Panc1 (cell line): ENCODE measurements at regions not wholly inside any gene's neighbourhood (a gene's known extent, or its start where the extent isn't known, plus 50 kb on each side); places are given as distances from the start of the nearest gene placed in this dataset.
"Not testable (repeated sequence)": the region's sequence is repeated elsewhere in the genome, so short reads cannot be mapped to it uniquely, and the experiment has no call there.

Experiments
- ATAC-seq: fragments of 200-7000 bp; cut with Tn5 transposase; 2 replicates; pipeline ENCODE4 v1.9.1; 2020; ENCODE audit warnings: mild to moderate bottlenecking, moderate library complexity
- BruUV-seq: library from RNA; stranded (reverse); fragments of 400-500 nt; replicated peaks from 2 replicates; lab custom pipeline; 2021; lab: Mats Ljungman, UMichigan
- CTCF ChIA-PET: fragments of 300-600 bp; sonication (Branson Sonifier 250); formaldehyde crosslinking; loops from one replicate; lab custom pipeline; 2022; ENCODE audit warnings: antibody characterized with exemption; lab: Charles Lee
- POLR2A ChIA-PET: fragments of 300-600 bp; sonication (Branson Sonifier 250); formaldehyde crosslinking; loops from one replicate; lab custom pipeline; 2022; ENCODE audit warnings: antibody characterized with exemption; lab: Charles Lee
- DNase-seq: peaks from one replicate; pipeline ENCODE4 v3.0.0-alpha.2; 2010; ENCODE audit warnings: low read depth, low spot score
- H3K27ac ChIP-seq: 2 replicates; pipeline ENCODE4 v1.5.1; 2011; ENCODE audit warnings: mild to moderate bottlenecking, low read length, inconsistent platforms
- H3K27me3 ChIP-seq: fragments of 200-500 bp; sonication (Bioruptor generic); 2 replicates; pipeline ENCODE4 v1.6.0; 2014; ENCODE audit warnings: low read length, inconsistent platforms; ENCODE audit not compliant: control insufficient read depth, insufficient read depth
- H3K36me3 ChIP-seq: fragments of 200-500 bp; sonication (Bioruptor generic); 2 replicates; pipeline ENCODE4 v1.5.1; 2014; ENCODE audit warnings: inconsistent platforms, mild to moderate bottlenecking, low read length, moderate library complexity; ENCODE audit not compliant: control insufficient read depth, insufficient read depth
- H3K4me1 ChIP-seq: 2 replicates; pipeline ENCODE4 v1.5.1; 2011; ENCODE audit warnings: inconsistent platforms, mild to moderate bottlenecking, low read length, moderate library complexity; ENCODE audit not compliant: control insufficient read depth, insufficient read depth
- H3K4me3 ChIP-seq, 2 experiments: 2 replicates each; pipeline ENCODE4 v1.5.1; 2011 to 2012; ENCODE audit warnings: low read depth in 2 of 2, low read length in 2 of 2, mild to moderate bottlenecking in 2 of 2, inconsistent platforms in 1 of 2, moderate library complexity in 1 of 2
- H3K9me3 ChIP-seq: fragments of 200-500 bp; sonication (Bioruptor generic); 2 replicates; pipeline ENCODE4 v1.5.1; 2014; ENCODE audit warnings: low read depth, mild to moderate bottlenecking, inconsistent platforms, low read length, moderate library complexity; ENCODE audit not compliant: control insufficient read depth, insufficient read depth
- CTCF ChIP-seq: fragments of 450-650 bp; IDR thresholded peaks from 2 replicates; pipeline ENCODE4 v1.5.1; 2017; ENCODE audit warnings: mild to moderate bottlenecking
- POLR2AphosphoS5 ChIP-seq: IDR thresholded peaks from 2 replicates; pipeline ENCODE4 v1.6.1; 2012; ENCODE audit warnings: mild to moderate bottlenecking, low read depth, low read length, moderate library complexity
- REST ChIP-seq, 2 experiments: IDR thresholded peaks; 2 replicates each; pipeline ENCODE4 v1.6.1; 2011 to 2012; ENCODE audit warnings: low read depth in 2 of 2, control low read depth in 1 of 2, low read length in 1 of 2, mild to moderate bottlenecking in 1 of 2, moderate library complexity in 1 of 2; ENCODE audit not compliant: insufficient read depth in 1 of 2
- SIN3A ChIP-seq: IDR thresholded peaks from 2 replicates; pipeline ENCODE4 v1.6.1; 2012; ENCODE audit warnings: low read depth, mild to moderate bottlenecking, low read length, moderate library complexity, borderline replicate concordance; ENCODE audit not compliant: insufficient read depth
- TCF7L2 ChIP-seq: IDR thresholded peaks from 2 replicates; pipeline ENCODE4 v1.6.1; 2011; ENCODE audit warnings: mild to moderate bottlenecking, low read depth, low read length, inconsistent platforms
- in situ Hi-C: cut with HindIII; loops from 2 replicates; pipeline ENCODE4 v1.10.0; 2016; ENCODE audit warnings: low sequenced_read_pairs, low pct_unique_long_range_greater_than_20kb
- intact Hi-C: fragments of 100-400 bp; cut with micrococcal nuclease; formaldehyde crosslinking; loops from one replicate; pipeline ENCODE4 v1.10.0; 2022; ENCODE audit not compliant: unreplicated experiment

GRCh38 chr7:109596948-109597347 lies 1027.3 kb downstream of the DNAJB9 start:
- in situ Hi-C loops, POLR2A ChIA-PET, H3K4me1 ChIP-seq, H3K4me3 ChIP-seq, H3K36me3 ChIP-seq, H3K27ac ChIP-seq, ATAC-seq, CTCF ChIA-PET, BruUV-seq, DNase-seq, intact Hi-C loops, H3K9me3 ChIP-seq, H3K27me3 ChIP-seq: not testable (repeated sequence)

- Histone ChIP-seq H3K36me3 (no peaks in the 10 kb centered on the region), H3K27ac (no peak overlapping the region), H3K4me1 (no peaks in the 10 kb centered on the region), H3K9me3 (no peaks in the 10 kb centered on the region), H3K27me3 (no peaks in the 10 kb centered on the region), H3K4me3 (no peak overlapping the region)
- DNase-seq = no peak
- BruUV-seq = no TSS peak
- no peak for ATAC-seq
- TF ChIP-seq REST (IDR thresholded peaks at IDR 0.05; ENCODE audit: insufficient read depth in 1 of 2, low read depth in 2 of 2, low read length in 1 of 2) (no peak), POLR2AphosphoS5 (no peak), SIN3A (no peak), CTCF (no peak), TCF7L2 (no peak)
- ChIA-PET POLR2A (no interaction called here), CTCF (no interaction called here)
- in situ Hi-C loops = no loop called here
- intact Hi-C loops = no loop called here
Measured at GRCh38 chr7:109611656-109612055, 1042.0 kb downstream of the DNAJB9 start.

- Histone ChIP-seq H3K27ac (no peak overlapping the region), H3K4me1 (no peaks in the 10 kb centered on the region), H3K27me3 (no peaks in the 10 kb centered on the region), H3K4me3 (no peak overlapping the region), H3K9me3 (no peaks in the 10 kb centered on the region; the same call in 1 of the 2 replicates), H3K36me3 (no peaks in the 10 kb centered on the region)
- ChIA-PET POLR2A (no interaction called here), CTCF (no interaction called here)
- no TSS peak for BruUV-seq
- intact Hi-C loops (no loop called here), in situ Hi-C loops (no loop called here)
- TF ChIP-seq POLR2AphosphoS5 (no peak), REST (IDR thresholded peaks at IDR 0.05; ENCODE audit: insufficient read depth in 1 of 2, low read depth in 2 of 2, low read length in 1 of 2) (no peak), SIN3A (no peak), TCF7L2 (no peak), CTCF (no peak)
- ATAC-seq = no peak
- DNase-seq = no peak
Measured at GRCh38 chr7:109616551-109617069, 1046.9 kb downstream of the DNAJB9 start.
